ENCODE measurements at regions not wholly inside any gene's neighbourhood (a gene's known extent, or its start where the extent isn't known, plus 50 kb on each side); places are given as distances from the start of the nearest gene placed in this dataset.
"Not testable (repeated sequence)": the region's sequence is repeated elsewhere in the genome, so short reads cannot be mapped to it uniquely, and the experiment has no call there.

- peaks cover 0 to 8% (median 0%) of the 10 kb centered on the region in 12 donors for H3K9me3 ChIP-seq
- ATAC-seq = no peak
- TF ChIP-seq POLR2A (IDR thresholded peaks at IDR 0.05) = no peak
- TF ChIP-seq CTCF (IDR thresholded peaks at IDR 0.05) = no peak
- H3K27me3 ChIP-seq = no peaks in the 10 kb centered on the region
- intact Hi-C loops (cut with DNase I) = no loop called here
- H3K27ac ChIP-seq = no peak overlapping the region
- no peaks in the 10 kb centered on the region for H3K36me3 ChIP-seq
- DNase-seq = no peak
- 86 to 92% (median 88%) methylated on average over 1 of the region's 1 CpG for WGBS, 4 donors
- no peaks in the 10 kb centered on the region for H3K4me1 ChIP-seq
- no peak overlapping the region for H3K4me3 ChIP-seq
These were observed 183.4 kb upstream of the ERBB4 start for GRCh38 chr2:212722046-212722445.

GRCh38 chr2:212721026-212721451 lies 182.4 kb upstream of the ERBB4 start:
- intact Hi-C loops (cut with DNase I) = no loop called here
- Histone ChIP-seq H3K4me1 (no peaks in the 10 kb centered on the region), H3K27ac (no peak overlapping the region), H3K4me3 (no peak overlapping the region), H3K9me3 (peaks cover 0 to 8% (median 0%) of the 10 kb centered on the region in 12 donors), H3K36me3 (no peaks in the 10 kb centered on the region), H3K27me3 (no peaks in the 10 kb centered on the region)
- ATAC-seq (peak in 1 of 4 donors; percentile 24), DNase-seq (peak in 1 of 5 donors; percentile 59)
- WGBS, 4 donors = 92 to 96% (median 94%) methylated on average over 26 to 38 of the region's 38 CpGs
- no peak for TF ChIP-seq CTCF (IDR thresholded peaks at IDR 0.05)
- no peak for TF ChIP-seq POLR2A (IDR thresholded peaks at IDR 0.05)

- DNase-seq; ATAC-seq; H3K27me3 ChIP-seq; intact Hi-C loops (cut with DNase I); H3K27ac ChIP-seq; H3K36me3 ChIP-seq; H3K4me3 ChIP-seq; H3K9me3 ChIP-seq; H3K4me1 ChIP-seq: not testable (repeated sequence)
- WGBS, 4 donors = 18 to 55% (median 28%) methylated on average over 1 of the region's 1 CpG
These were observed 176.8 kb upstream of the ERBB4 start for GRCh38 chr2:212715411-212715810.

GRCh38 chr2:212713681-212714080 lies 175.1 kb upstream of the ERBB4 start:
- WGBS, 4 donors = 27 to 37% (median 33%) methylated on average over 1 of the region's 1 CpG
- no peaks in the 10 kb centered on the region for H3K9me3 ChIP-seq
- no peak overlapping the region for H3K27ac ChIP-seq
- H3K4me3 ChIP-seq = no peak overlapping the region
- no peaks in the 10 kb centered on the region for H3K36me3 ChIP-seq
- ATAC-seq (no peak), DNase-seq (no peak)
- no peaks in the 10 kb centered on the region for H3K4me1 ChIP-seq
- H3K27me3 ChIP-seq = no peaks in the 10 kb centered on the region
- no peak for TF ChIP-seq POLR2A (IDR thresholded peaks at IDR 0.05)
- TF ChIP-seq CTCF (IDR thresholded peaks at IDR 0.05) = no peak
- intact Hi-C loops (cut with DNase I) = no loop called here

GRCh38 chr2:212712991-212713390 lies 174.4 kb upstream of the ERBB4 start:
- ATAC-seq = no peak
- 48 to 68% (median 51%) methylated on average over 1 of the region's 1 CpG for WGBS, 4 donors
- no peak overlapping the region for H3K27ac ChIP-seq

More at GRCh38 chr2:212712991-212713390, 174.4 kb upstream of the ERBB4 start:
- no peak for TF ChIP-seq CTCF (IDR thresholded peaks at IDR 0.05)
- no peak for TF ChIP-seq POLR2A (IDR thresholded peaks at IDR 0.05)
- Histone ChIP-seq H3K36me3 (no peaks in the 10 kb centered on the region), H3K4me3 (no peak overlapping the region), H3K4me1 (no peaks in the 10 kb centered on the region), H3K9me3 (no peaks in the 10 kb centered on the region), H3K27me3 (no peaks in the 10 kb centered on the region)
- intact Hi-C loops (cut with DNase I) = no loop called here
- no peak for DNase-seq
